Ascending aorta (tissue), 2 donors: ENCODE measurements at regions not wholly inside any gene's neighbourhood (a gene's known extent, or its start where the extent isn't known, plus 50 kb on each side); places are given as distances from the start of the nearest gene placed in this dataset.

Experiments used
- DNase-seq, 2 donors: peaks; one replicate each; pipeline ENCODE4 v3.0.0-alpha.2; 2019; ENCODE audit warnings: low spot score in 2 of 2
- H3K27ac ChIP-seq, 2 donors: fragments of 200-600 bp; sonication (generic); one replicate each; pipeline ENCODE4 v1.5.1; 2016 to 2017; ENCODE audit warnings: mild to moderate bottlenecking in 1 of 2
- H3K27me3 ChIP-seq: fragments of 200-600 bp; sonication (generic); one replicate; pipeline ENCODE4 v1.5.1; 2017
- H3K36me3 ChIP-seq, 2 donors: fragments of 200-600 bp; sonication (generic); one replicate each; pipeline ENCODE4 v1.5.1; 2016
- H3K4me1 ChIP-seq, 2 donors: fragments of 200-600 bp; sonication (generic); one replicate each; pipeline ENCODE4 v1.5.1; 2016 to 2017; ENCODE audit warnings: mild to moderate bottlenecking in 1 of 2
- H3K4me3 ChIP-seq, 2 donors: fragments of 200-600 bp; sonication (generic); one replicate each; pipeline ENCODE4 v1.5.1; 2016 to 2017; ENCODE audit warnings: mild to moderate bottlenecking in 1 of 2
- H3K9me3 ChIP-seq, 2 donors: fragments of 200-600 bp; sonication (generic); one replicate each; pipeline ENCODE4 v1.5.1; 2016
- CTCF ChIP-seq, 3 experiments: fragments of 200-600 bp in 2 of 3; fragments of 450-650 bp in 1 of 3; sonication (generic) in 2 of 3; IDR thresholded peaks; one replicate each; pipeline ENCODE4 v1.5.1; 2016 to 2019; ENCODE audit warnings: antibody characterized with exemption in 3 of 3, mild to moderate bottlenecking in 1 of 3, moderate library complexity in 1 of 3
- intact Hi-C: fragments of 100-400 bp; cut with DNase I; formaldehyde crosslinking; loops from one replicate; pipeline ENCODE4 v1.15.1; 2023

GRCh38 chr15:95591886-95592285, 738.6 kb upstream of the NR2F2 start:
- no peaks in the 10 kb centered on the region for H3K9me3 ChIP-seq
- H3K27me3 ChIP-seq = no peaks in the 10 kb centered on the region
- H3K36me3 ChIP-seq = no peaks in the 10 kb centered on the region
- DNase-seq = no peak
- peaks cover 0 to 5% of the 10 kb centered on the region in 2 donors for H3K4me1 ChIP-seq
- intact Hi-C loops = no loop called here
- H3K4me3 ChIP-seq = no peak overlapping the region
- no peak for TF ChIP-seq CTCF (IDR thresholded peaks at IDR 0.05)
- peak overlapping the region in 1 of 2 donors; percentile 3 for H3K27ac ChIP-seq

- no peak overlapping the region for H3K4me3 ChIP-seq
- H3K4me1 ChIP-seq = peaks cover 0 to 5% of the 10 kb centered on the region in 2 donors
- no peaks in the 10 kb centered on the region for H3K36me3 ChIP-seq
- no peak overlapping the region for H3K27ac ChIP-seq
- H3K27me3 ChIP-seq = no peaks in the 10 kb centered on the region
- DNase-seq = no peak
- TF ChIP-seq CTCF (IDR thresholded peaks at IDR 0.05) = no peak
- no peaks in the 10 kb centered on the region for H3K9me3 ChIP-seq
- intact Hi-C loops = no loop called here
These were observed 736.0 kb upstream of the NR2F2 start for GRCh38 chr15:95594496-95594895.

GRCh38 chr15:95595759-95596158, 734.7 kb upstream of the NR2F2 start:
- no peak for TF ChIP-seq CTCF (IDR thresholded peaks at IDR 0.05)
- Histone ChIP-seq H3K4me3 (no peak overlapping the region), H3K36me3 (no peaks in the 10 kb centered on the region), H3K27me3 (no peaks in the 10 kb centered on the region), H3K9me3 (no peaks in the 10 kb centered on the region), H3K27ac (no peak overlapping the region), H3K4me1 (no peaks in the 10 kb centered on the region)
- no peak for DNase-seq
- intact Hi-C loops = no loop called here

GRCh38 chr15:95596496-95596895, 734.0 kb upstream of the NR2F2 start:
- intact Hi-C loops = no loop called here
- no peaks in the 10 kb centered on the region for H3K9me3 ChIP-seq
- H3K36me3 ChIP-seq = no peaks in the 10 kb centered on the region
- H3K4me1 ChIP-seq = no peaks in the 10 kb centered on the region
- H3K4me3 ChIP-seq = no peak overlapping the region
- no peaks in the 10 kb centered on the region for H3K27me3 ChIP-seq
- no peak for DNase-seq
- no peak overlapping the region for H3K27ac ChIP-seq
- no peak for TF ChIP-seq CTCF (IDR thresholded peaks at IDR 0.05)

- no peak for TF ChIP-seq CTCF (IDR thresholded peaks at IDR 0.05)
- Histone ChIP-seq H3K9me3 (no peaks in the 10 kb centered on the region), H3K27me3 (no peaks in the 10 kb centered on the region), H3K36me3 (no peaks in the 10 kb centered on the region), H3K4me3 (no peak overlapping the region), H3K4me1 (no peaks in the 10 kb centered on the region), H3K27ac (no peak overlapping the region)
- intact Hi-C loops = no loop called here
- DNase-seq = no peak
These were observed 732.1 kb upstream of the NR2F2 start for GRCh38 chr15:95598251-95598855.

- Histone ChIP-seq H3K27me3 (no peaks in the 10 kb centered on the region), H3K27ac (no peak overlapping the region), H3K9me3 (no peaks in the 10 kb centered on the region), H3K4me3 (no peak overlapping the region), H3K4me1 (peaks cover 0 to 15% of the 10 kb centered on the region in 2 donors), H3K36me3 (no peaks in the 10 kb centered on the region)
- no peak for DNase-seq
- intact Hi-C loops = loop anchor here (5.0 to 10.0 kb wide), 3 partner anchors 166 to 727 kb away; no protein-coding TSS in a partner anchor
- TF ChIP-seq CTCF (IDR thresholded peaks at IDR 0.05) = no peak
These were observed 730.1 kb upstream of the NR2F2 start for GRCh38 chr15:95600367-95600766.
